Osteocyte (in vitro differentiated cells): ENCODE measurements at regions not wholly inside any gene's neighbourhood (a gene's known extent, or its start where the extent isn't known, plus 50 kb on each side); places are given as distances from the start of the nearest gene placed in this dataset.

ENCODE experiments used
- DNase-seq: peaks from one replicate; pipeline ENCODE4 v3.0.0; 2021; ENCODE audit warnings: mixed read lengths; ENCODE audit not compliant: unreplicated experiment; ENCODE audit errors: extremely low spot score
- H3K27ac Mint-ChIP-seq: one replicate; pipeline ENCODE4 v1.8.0; 2021; ENCODE audit warnings: mild to moderate bottlenecking, mixed read lengths; ENCODE audit not compliant: unreplicated experiment
- H3K27me3 Mint-ChIP-seq: one replicate; pipeline ENCODE4 v1.8.0; 2021; ENCODE audit warnings: mixed read lengths; ENCODE audit not compliant: unreplicated experiment
- H3K36me3 Mint-ChIP-seq: one replicate; pipeline ENCODE4 v1.8.0; 2021; ENCODE audit warnings: mixed read lengths; ENCODE audit not compliant: unreplicated experiment
- H3K4me1 Mint-ChIP-seq: one replicate; pipeline ENCODE4 v1.8.0; 2021; ENCODE audit warnings: mixed read lengths; ENCODE audit not compliant: unreplicated experiment
- H3K4me3 Mint-ChIP-seq: one replicate; pipeline ENCODE4 v1.8.0; 2021; ENCODE audit warnings: mild to moderate bottlenecking, moderate library complexity, mixed read lengths; ENCODE audit not compliant: unreplicated experiment
- H3K9me3 Mint-ChIP-seq: one replicate; pipeline ENCODE4 v1.8.0; 2021; ENCODE audit warnings: mixed read lengths; ENCODE audit not compliant: unreplicated experiment
- TF ChIP-seq, protein P1 (sequence below): fragments of 200-600 bp; sonication (generic); IDR thresholded peaks from 2 replicates; pipeline ENCODE4 v1.5.0; 2021; ENCODE audit warnings: antibody characterized with exemption, mild to moderate bottlenecking, moderate library complexity

GRCh38 chr5:28822071-28822470, 1783.7 kb upstream of the CDH9 start:
- no peaks in the 10 kb centered on the region for H3K36me3 Mint-ChIP-seq
- TF ChIP-seq, protein P1, sequence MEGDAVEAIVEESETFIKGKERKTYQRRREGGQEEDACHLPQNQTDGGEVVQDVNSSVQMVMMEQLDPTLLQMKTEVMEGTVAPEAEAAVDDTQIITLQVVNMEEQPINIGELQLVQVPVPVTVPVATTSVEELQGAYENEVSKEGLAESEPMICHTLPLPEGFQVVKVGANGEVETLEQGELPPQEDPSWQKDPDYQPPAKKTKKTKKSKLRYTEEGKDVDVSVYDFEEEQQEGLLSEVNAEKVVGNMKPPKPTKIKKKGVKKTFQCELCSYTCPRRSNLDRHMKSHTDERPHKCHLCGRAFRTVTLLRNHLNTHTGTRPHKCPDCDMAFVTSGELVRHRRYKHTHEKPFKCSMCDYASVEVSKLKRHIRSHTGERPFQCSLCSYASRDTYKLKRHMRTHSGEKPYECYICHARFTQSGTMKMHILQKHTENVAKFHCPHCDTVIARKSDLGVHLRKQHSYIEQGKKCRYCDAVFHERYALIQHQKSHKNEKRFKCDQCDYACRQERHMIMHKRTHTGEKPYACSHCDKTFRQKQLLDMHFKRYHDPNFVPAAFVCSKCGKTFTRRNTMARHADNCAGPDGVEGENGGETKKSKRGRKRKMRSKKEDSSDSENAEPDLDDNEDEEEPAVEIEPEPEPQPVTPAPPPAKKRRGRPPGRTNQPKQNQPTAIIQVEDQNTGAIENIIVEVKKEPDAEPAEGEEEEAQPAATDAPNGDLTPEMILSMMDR = no peak
- no peak overlapping the region for H3K4me3 Mint-ChIP-seq
- no peaks in the 10 kb centered on the region for H3K4me1 Mint-ChIP-seq
- peaks cover 11% of the 10 kb centered on the region for H3K27me3 Mint-ChIP-seq
- DNase-seq = no peak
- no peak overlapping the region for H3K27ac Mint-ChIP-seq
- no peaks in the 10 kb centered on the region for H3K9me3 Mint-ChIP-seq

- peaks cover 3% of the 10 kb centered on the region for H3K27me3 Mint-ChIP-seq
- H3K4me3 Mint-ChIP-seq = no peak overlapping the region
- TF ChIP-seq, protein P1 = peak; percentile 12
- H3K4me1 Mint-ChIP-seq = peaks cover 3% of the 10 kb centered on the region
- no peaks in the 10 kb centered on the region for H3K36me3 Mint-ChIP-seq
- DNase-seq = no peak
- no peak overlapping the region for H3K27ac Mint-ChIP-seq
- H3K9me3 Mint-ChIP-seq = no peaks in the 10 kb centered on the region
These were observed 1772.4 kb upstream of the CDH9 start for GRCh38 chr5:28810751-28811136.

DNA sequence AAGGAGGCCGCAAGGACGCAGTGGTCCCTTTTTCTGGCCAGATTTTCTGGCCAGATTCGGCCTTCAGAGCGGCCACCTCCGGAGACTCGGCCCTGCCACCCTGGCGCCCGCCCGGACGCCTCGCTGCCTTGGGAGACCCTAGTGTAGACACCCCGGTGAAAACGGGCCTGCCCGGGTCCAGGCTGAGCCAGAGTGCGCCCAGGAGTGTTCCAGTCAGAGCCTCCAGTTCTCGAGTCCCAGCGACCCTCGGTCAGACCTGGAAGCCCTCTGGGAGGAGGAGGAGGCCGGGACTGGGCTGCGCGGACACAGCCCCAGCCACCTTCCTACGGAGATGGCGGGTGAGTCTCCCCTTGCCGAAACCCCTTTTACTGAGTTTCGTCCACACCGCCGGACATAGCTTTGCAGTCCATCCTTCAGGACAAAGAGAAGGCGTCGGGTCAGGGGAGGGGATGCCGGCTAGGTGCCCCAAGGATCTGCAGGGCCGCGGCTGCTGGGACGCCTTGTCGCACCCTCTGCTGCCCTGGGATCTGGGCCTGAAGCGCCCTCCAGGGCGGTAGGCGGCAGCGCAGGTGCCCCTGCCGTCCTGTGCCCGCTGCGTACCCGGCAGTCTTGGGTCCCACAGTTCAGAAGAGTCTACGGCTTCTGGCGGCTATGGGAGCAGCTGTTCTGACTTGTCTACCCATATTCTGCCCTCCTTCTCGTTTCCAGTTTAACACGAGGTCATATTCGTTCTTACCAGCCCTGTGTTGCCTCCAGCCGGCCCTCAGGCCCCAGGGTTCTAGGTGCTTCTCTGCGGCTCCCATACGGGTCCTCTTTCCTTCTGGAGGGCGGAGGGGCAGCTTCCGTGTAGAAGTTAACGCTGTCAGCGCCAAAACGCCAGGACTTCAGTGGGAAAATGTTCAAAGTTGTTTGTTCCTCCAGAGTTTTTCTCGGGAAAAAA, 1771.7 kb upstream of the CDH9 start:
- Mint-ChIP-seq H3K4me3 (no peak overlapping the region), H3K36me3 (no peaks in the 10 kb centered on the region), H3K27me3 (peaks cover 3% of the 10 kb centered on the region), H3K4me1 (peaks cover 3% of the 10 kb centered on the region), H3K9me3 (no peaks in the 10 kb centered on the region), H3K27ac (no peak overlapping the region)
- no peak for DNase-seq
- TF ChIP-seq, protein P1 = no peak

- peaks cover 3% of the 10 kb centered on the region for H3K4me1 Mint-ChIP-seq
- TF ChIP-seq, protein P1 = no peak
- no peak overlapping the region for H3K4me3 Mint-ChIP-seq
- H3K9me3 Mint-ChIP-seq = no peaks in the 10 kb centered on the region
- peaks cover 3% of the 10 kb centered on the region for H3K27me3 Mint-ChIP-seq
- DNase-seq = no peak
- no peak overlapping the region for H3K27ac Mint-ChIP-seq
- no peaks in the 10 kb centered on the region for H3K36me3 Mint-ChIP-seq
These were observed 1770.8 kb upstream of the CDH9 start for GRCh38 chr5:28808967-28809810.
